ENCODE measurements at regions not wholly inside any gene's neighbourhood (a gene's known extent, or its start where the extent isn't known, plus 50 kb on each side); places are given as distances from the start of the nearest gene placed in this dataset.

- DNase-seq, result no peak
Observed at GRCh38 chr12:92582893-92583292, 119.9 kb upstream of the PLEKHG7 start.

GRCh38 chr12:92582475-92582874 lies 120.3 kb upstream of the PLEKHG7 start:
- DNase-seq, result peak; percentile 36 to 76 (median 59)

- DNase-seq, result peak in 1 of 3 donors; percentile 33
Observed at GRCh38 chr12:92581604-92582003, 121.2 kb upstream of the PLEKHG7 start.

- DNase-seq, result no peak
Observed at GRCh38 chr12:92574911-92575570, 127.7 kb upstream of the PLEKHG7 start.

GRCh38 chr12:92574051-92574783 lies 128.6 kb upstream of the PLEKHG7 start:
- DNase-seq, result no peak

- no peak for DNase-seq
Observed at GRCh38 chr12:92573104-92573503, 129.7 kb upstream of the PLEKHG7 start.

GRCh38 chr12:92571844-92572543 lies 130.8 kb upstream of the PLEKHG7 start:
- no peak for DNase-seq

GRCh38 chr12:92571169-92571568 lies 131.6 kb upstream of the PLEKHG7 start:
- DNase-seq, result no peak

GRCh38 chr12:92570056-92570753 lies 132.6 kb upstream of the PLEKHG7 start:
- peak; percentile 88 to 94 (median 90) for DNase-seq

- DNase-seq, result no peak
Observed at GRCh38 chr12:92568691-92569090, 134.1 kb upstream of the PLEKHG7 start.

- no peak for DNase-seq
Observed at GRCh38 chr12:92566448-92567019, 136.3 kb upstream of the PLEKHG7 start.

- no peak for DNase-seq
Observed at GRCh38 chr12:92563819-92564218, 139.0 kb upstream of the PLEKHG7 start.

GRCh38 chr12:92562063-92562734 lies 140.6 kb upstream of the PLEKHG7 start:
- DNase-seq, result no peak

- peak; percentile 79 to 86 (median 79) for DNase-seq
Observed at GRCh38 chr12:92561543-92561899, 141.3 kb upstream of the PLEKHG7 start.

GRCh38 chr12:92560713-92561542 lies 141.9 kb upstream of the PLEKHG7 start:
- no peak for DNase-seq

- no peak for DNase-seq
Observed at GRCh38 chr12:92558806-92559205, 144.0 kb upstream of the PLEKHG7 start.

- no peak for DNase-seq
Observed at GRCh38 chr12:92558215-92558773, 144.5 kb upstream of the PLEKHG7 start.

GRCh38 chr12:92557422-92557724 lies 145.4 kb upstream of the PLEKHG7 start:
- DNase-seq, result no peak

GRCh38 chr12:92556637-92557421 lies 146.0 kb upstream of the PLEKHG7 start:
- no peak for DNase-seq
